Aorta (tissue), 5 donors: ENCODE measurements at regions not wholly inside any gene's neighbourhood (a gene's known extent, or its start where the extent isn't known, plus 50 kb on each side); places are given as distances from the start of the nearest gene placed in this dataset.

Experiments
- ATAC-seq: fragments of 200-7000 bp; cut with Tn5 transposase; one replicate; pipeline ENCODE4 v1.9.1; 2022; ENCODE audit warnings: moderate library complexity; ENCODE audit not compliant: low FRiP score
- DNase-seq, 2 donors: peaks; one replicate each; pipeline ENCODE4 v3.0.0-alpha.2; 2020
- H3K27ac ChIP-seq, 2 donors: one replicate each; pipeline ENCODE4 v1.5.1; 2013; ENCODE audit warnings: low read length in 2 of 2, mild to moderate bottlenecking in 2 of 2, moderate library complexity in 2 of 2, control low read depth in 1 of 2, inconsistent platforms in 1 of 2, low read depth in 1 of 2
- H3K27me3 ChIP-seq, 2 donors: one replicate each; pipeline ENCODE4 v1.6.1; 2013; ENCODE audit warnings: control low read depth in 1 of 2, low read length in 1 of 2, mild to moderate bottlenecking in 1 of 2, moderate library complexity in 1 of 2; ENCODE audit not compliant: insufficient read depth in 2 of 2, control insufficient read depth in 1 of 2
- H3K36me3 ChIP-seq, 2 donors: one replicate each; pipeline ENCODE4 v1.6.1; 2013; ENCODE audit warnings: control low read depth in 1 of 2, low read length in 1 of 2, mild to moderate bottlenecking in 1 of 2; ENCODE audit not compliant: insufficient read depth in 2 of 2, control insufficient read depth in 1 of 2
- H3K4me1 ChIP-seq, 2 donors: one replicate each; pipeline ENCODE4 v1.6.1; 2013; ENCODE audit warnings: low read length in 2 of 2, control low read depth in 1 of 2, mild to moderate bottlenecking in 1 of 2, moderate library complexity in 1 of 2; ENCODE audit not compliant: insufficient read depth in 2 of 2, control insufficient read depth in 1 of 2
- H3K4me3 ChIP-seq, 2 donors: one replicate each; pipeline ENCODE4 v1.5.1; 2013; ENCODE audit warnings: low read length in 2 of 2, control low read depth in 1 of 2, mild to moderate bottlenecking in 1 of 2
- H3K9me3 ChIP-seq: one replicate; pipeline ENCODE4 v1.6.1; 2013; ENCODE audit warnings: mild to moderate bottlenecking, low read length; ENCODE audit not compliant: control insufficient read depth
- WGBS, 2 donors: extraction: QIAGEN DNeasy Blood & Tissue Kit; methylation state at CpG; one replicate each; pipeline ENCODE4 v1.1.7; 2013; 5-methylcytosine and 5-hydroxymethylcytosine counted together
- intact Hi-C, 2 donors: fragments of 100-400 bp; cut with DNase I; formaldehyde crosslinking; loops; one replicate each; pipeline versions ENCODE4 v1.14.2 to v1.15.0; 2022
- donor health status: healthy with polysubstance abuse.
- donor health status: Bipolar disorder and iron deficiency.
- donor health status: DM: no; HTN: no; CAD: no.
- donor health status: DM: no; HTN: no; CAD: no.
- donor health status: DM: yes; HTN: yes; CAD: no.

- H3K36me3 ChIP-seq: no peaks in the 10 kb centered on the region
- no peak overlapping the region for H3K27ac ChIP-seq
- no peaks in the 10 kb centered on the region for H3K9me3 ChIP-seq
- no peaks in the 10 kb centered on the region for H3K27me3 ChIP-seq
- ATAC-seq (no peak), DNase-seq (no peak)
- H3K4me3 ChIP-seq: no peak overlapping the region
- WGBS, 2 donors: 46 to 50% methylated on average over 1 of the region's 1 CpG
- intact Hi-C loops: loop anchor here in 1 of 2 donors (5.0 kb wide), 1 partner anchor 133 kb away; no protein-coding TSS in a partner anchor
- no peaks in the 10 kb centered on the region for H3K4me1 ChIP-seq
Observed at GRCh38 chr6:132220800-132221199, 180.5 kb downstream of the MOXD1 start.

GRCh38 chr6:132219901-132220300 is 181.4 kb downstream of the MOXD1 start:
- Histone ChIP-seq H3K9me3 (no peaks in the 10 kb centered on the region), H3K4me3 (no peak overlapping the region), H3K27ac (no peak overlapping the region), H3K27me3 (no peaks in the 10 kb centered on the region), H3K4me1 (no peaks in the 10 kb centered on the region), H3K36me3 (no peaks in the 10 kb centered on the region)
- DNase-seq (no peak), ATAC-seq (no peak)
- WGBS, 2 donors: 89% methylated on average over 1 of the region's 1 CpG
- intact Hi-C loops: loop anchor here (2.0 to 5.0 kb wide), 3 partner anchors 133 to 297 kb away; no protein-coding TSS in a partner anchor

GRCh38 chr6:132218059-132218696 is 183.1 kb downstream of the MOXD1 start:
- Histone ChIP-seq H3K36me3 (no peaks in the 10 kb centered on the region), H3K4me3 (no peak overlapping the region), H3K4me1 (no peaks in the 10 kb centered on the region), H3K27me3 (no peaks in the 10 kb centered on the region), H3K27ac (no peak overlapping the region), H3K9me3 (no peaks in the 10 kb centered on the region)
- ATAC-seq: no peak
- WGBS, 2 donors: 24 to 30% methylated on average over 5 of the region's 5 CpGs
- intact Hi-C loops: loop anchor here (2.0 kb wide), 2 partner anchors 293 to 295 kb away; no protein-coding TSS in a partner anchor
- no peak for DNase-seq

GRCh38 chr6:132215805-132216204 is 185.5 kb downstream of the MOXD1 start:
- no peak for ATAC-seq
- intact Hi-C loops: loop anchor here in 1 of 2 donors (2.0 kb wide), 1 partner anchor 47 kb away; no protein-coding TSS in a partner anchor
- H3K4me3 ChIP-seq: no peak overlapping the region
- WGBS, 2 donors: 89 to 96% methylated on average over 2 of the region's 2 CpGs
- DNase-seq: no peak
- H3K27me3 ChIP-seq: no peaks in the 10 kb centered on the region
- no peaks in the 10 kb centered on the region for H3K4me1 ChIP-seq
- no peak overlapping the region for H3K27ac ChIP-seq
- H3K9me3 ChIP-seq: no peaks in the 10 kb centered on the region
- H3K36me3 ChIP-seq: no peaks in the 10 kb centered on the region

- H3K4me1 ChIP-seq: no peaks in the 10 kb centered on the region
- no peaks in the 10 kb centered on the region for H3K9me3 ChIP-seq
- ATAC-seq (no peak), DNase-seq (no peak)
- H3K4me3 ChIP-seq: no peak overlapping the region
- H3K27ac ChIP-seq: no peak overlapping the region
- 16 to 25% methylated on average over 2 of the region's 2 CpGs for WGBS, 2 donors
- intact Hi-C loops: loop anchor here in 1 of 2 donors (2.0 kb wide), 1 partner anchor 46 kb away; no protein-coding TSS in a partner anchor
- H3K27me3 ChIP-seq: no peaks in the 10 kb centered on the region
- no peaks in the 10 kb centered on the region for H3K36me3 ChIP-seq
Observed at GRCh38 chr6:132214716-132215115, 186.6 kb downstream of the MOXD1 start.

GRCh38 chr6:132213732-132214131 is 187.5 kb downstream of the MOXD1 start:
- Histone ChIP-seq H3K4me3 (no peak overlapping the region), H3K4me1 (no peaks in the 10 kb centered on the region), H3K36me3 (no peaks in the 10 kb centered on the region), H3K9me3 (no peaks in the 10 kb centered on the region), H3K27me3 (no peaks in the 10 kb centered on the region), H3K27ac (no peak overlapping the region)
- 69 to 82% methylated on average over 4 of the region's 4 CpGs for WGBS, 2 donors
- ATAC-seq (no peak), DNase-seq (no peak)
- intact Hi-C loops: loop anchor here in 1 of 2 donors (2.0 kb wide), 1 partner anchor 45 kb away; no protein-coding TSS in a partner anchor

GRCh38 chr6:132213191-132213590 is 188.1 kb downstream of the MOXD1 start:
- Histone ChIP-seq H3K36me3 (no peaks in the 10 kb centered on the region), H3K4me3 (no peak overlapping the region), H3K27ac (no peak overlapping the region), H3K9me3 (no peaks in the 10 kb centered on the region), H3K27me3 (no peaks in the 10 kb centered on the region), H3K4me1 (no peaks in the 10 kb centered on the region)
- no peak for DNase-seq
- intact Hi-C loops: no loop called here
- no peak for ATAC-seq
- 82 to 94% methylated on average over 4 of the region's 4 CpGs for WGBS, 2 donors

DNA sequence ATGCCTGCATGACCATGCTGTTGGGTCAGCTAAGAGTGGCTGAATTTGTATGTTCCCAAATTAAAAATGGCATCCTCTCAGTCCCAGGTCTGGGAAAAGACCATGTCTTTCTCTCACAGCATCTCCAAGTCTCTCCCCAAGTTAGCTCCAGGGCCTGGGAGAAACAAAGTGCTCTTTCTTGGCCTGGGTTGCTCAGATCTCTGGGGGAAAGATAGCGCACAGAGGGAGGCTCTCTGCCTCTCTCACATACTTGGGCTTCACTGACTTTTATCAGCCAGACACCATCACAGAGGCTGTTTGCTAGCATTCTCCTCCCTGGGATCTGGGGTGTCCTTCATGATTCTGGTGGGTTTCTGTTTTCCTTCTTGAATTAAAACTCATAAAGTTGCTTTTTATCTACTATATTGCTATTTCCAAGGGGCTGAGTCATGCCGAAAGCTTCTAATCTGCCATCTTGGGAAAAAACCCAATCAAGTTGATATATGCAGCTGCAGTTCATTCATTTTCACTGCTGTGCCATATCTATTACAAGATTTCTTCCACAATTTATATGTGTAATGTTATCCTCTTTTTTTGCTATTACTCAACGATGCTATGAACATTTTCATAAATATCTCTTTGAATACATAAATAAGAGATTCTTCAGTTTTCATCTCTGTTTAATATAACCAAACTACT is 190.2 kb downstream of the MOXD1 start:
- H3K27ac ChIP-seq: no peak overlapping the region

GRCh38 chr6:132209351-132209750 is 191.9 kb downstream of the MOXD1 start:
- H3K27me3 ChIP-seq: no peaks in the 10 kb centered on the region
- H3K4me3 ChIP-seq: no peak overlapping the region
- ATAC-seq: peak; percentile 26
- 90 to 95% methylated on average over 1 of the region's 1 CpG for WGBS, 2 donors
- intact Hi-C loops: no loop called here
- DNase-seq: no peak
- no peak overlapping the region for H3K27ac ChIP-seq
- H3K36me3 ChIP-seq: no peaks in the 10 kb centered on the region
- no peaks in the 10 kb centered on the region for H3K4me1 ChIP-seq
- no peaks in the 10 kb centered on the region for H3K9me3 ChIP-seq

More for the DNA sequence above, 190.2 kb downstream of the MOXD1 start:
- ATAC-seq (no peak), DNase-seq (no peak)
- Histone ChIP-seq H3K4me1 (no peaks in the 10 kb centered on the region), H3K9me3 (no peaks in the 10 kb centered on the region), H3K27me3 (no peaks in the 10 kb centered on the region), H3K4me3 (no peak overlapping the region), H3K36me3 (no peaks in the 10 kb centered on the region)
- 74 to 91% methylated on average over 3 of the region's 3 CpGs for WGBS, 2 donors
- intact Hi-C loops: no loop called here
